Kidney (tissue), 13 donors: ENCODE measurements at regions not wholly inside any gene's neighbourhood (a gene's known extent, or its start where the extent isn't known, plus 50 kb on each side); places are given as distances from the start of the nearest gene placed in this dataset.

Experiments
- DNase-seq, 5 donors: peaks; one replicate each; pipeline ENCODE4 v3.0.0-alpha.2; 2013 to 2020
- FAIRE-seq: peaks from 2 replicates; lab custom pipeline; 2012; peaks lifted over from hg19 to GRCh38; lab: Jason Lieb, UNC
- H3K27ac ChIP-seq, 2 donors: one replicate each; pipeline ENCODE4 v1.7.0; 2013; ENCODE audit warnings: low read depth in 2 of 2, low read length in 2 of 2, inconsistent platforms in 1 of 2
- H3K27me3 ChIP-seq: one replicate; pipeline ENCODE4 v1.7.1; 2013; ENCODE audit warnings: low read length, inconsistent platforms; ENCODE audit not compliant: control insufficient read depth, insufficient read depth
- H3K36me3 ChIP-seq, 3 donors: one replicate each; pipeline versions ENCODE4 v1.7.0 to v1.7.1; 2013; ENCODE audit warnings: low read length in 3 of 3, control low read depth in 1 of 3, inconsistent platforms in 1 of 3; ENCODE audit not compliant: insufficient read depth in 3 of 3, control insufficient read depth in 2 of 3
- H3K4me1 ChIP-seq, 3 donors: one replicate each; pipeline versions ENCODE4 v1.7.0 to v1.7.1; 2013; ENCODE audit warnings: low read length in 3 of 3, inconsistent platforms in 1 of 3, low read depth in 1 of 3; ENCODE audit not compliant: control insufficient read depth in 2 of 3, insufficient read depth in 2 of 3
- H3K4me3 ChIP-seq, 3 donors: one replicate each; pipeline versions ENCODE4 v1.7.0 to v1.8.1; 2013; ENCODE audit warnings: low read length in 3 of 3, control low read depth in 1 of 3, inconsistent platforms in 1 of 3
- H3K9ac ChIP-seq, 3 donors: one replicate each; pipeline versions ENCODE4 v1.7.0 to v1.7.1; 2013; ENCODE audit warnings: low read length in 3 of 3, control low read depth in 1 of 3, inconsistent platforms in 1 of 3
- H3K9me3 ChIP-seq, 3 donors: one replicate each; pipeline versions ENCODE4 v1.7.0 to v1.7.1; 2013; ENCODE audit warnings: low read length in 3 of 3, control low read depth in 1 of 3, inconsistent platforms in 1 of 3; ENCODE audit not compliant: control insufficient read depth in 2 of 3, insufficient read depth in 1 of 3
- intact Hi-C: fragments of 100-400 bp; cut with DNase I; formaldehyde crosslinking; loops from one replicate; pipeline ENCODE4 v1.11.1; 2022
- TF ChIP-seq, protein P1 (sequence below): IDR thresholded peaks from 3 replicates; pipeline ENCODE4 v1.5.1; 2012; ENCODE audit warnings: mild to moderate bottlenecking, moderate library complexity, borderline replicate concordance; ENCODE audit not compliant: insufficient read depth; ENCODE audit errors: extremely low read depth
- donor health status: control.
- donor health status: control.
- donor health status: control.
- donor health status: control.
- donor health status: control.
- donor health status: DM: yes; HTN: yes; CAD: no.
- donor health status: Normal renal cell carcinoma (clear cell type).

DNA sequence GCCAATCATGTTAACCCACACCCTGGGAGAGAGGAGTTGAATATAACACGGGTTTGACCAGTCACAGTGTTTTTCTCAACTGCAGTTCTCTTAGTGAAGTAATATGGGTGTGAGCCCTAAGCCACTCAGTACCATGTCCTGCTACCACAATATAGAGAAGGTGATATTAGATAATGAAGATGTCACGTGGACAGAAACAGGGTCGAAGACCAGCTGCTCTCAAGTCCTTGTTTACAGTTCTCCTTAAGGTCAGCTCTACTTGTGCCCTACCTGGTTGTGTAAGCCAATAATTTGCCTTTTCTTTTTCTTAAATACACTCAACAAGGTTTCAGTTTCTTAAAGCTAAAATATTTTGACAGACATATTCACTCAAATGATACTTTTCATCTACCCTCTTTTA is 128.3 kb upstream of the POT1 start:
- no peaks in the 10 kb centered on the region for H3K4me1 ChIP-seq
- FAIRE-seq: no peak
- no peak overlapping the region for H3K4me3 ChIP-seq
- no peaks in the 10 kb centered on the region for H3K36me3 ChIP-seq
- TF ChIP-seq, protein P1, sequence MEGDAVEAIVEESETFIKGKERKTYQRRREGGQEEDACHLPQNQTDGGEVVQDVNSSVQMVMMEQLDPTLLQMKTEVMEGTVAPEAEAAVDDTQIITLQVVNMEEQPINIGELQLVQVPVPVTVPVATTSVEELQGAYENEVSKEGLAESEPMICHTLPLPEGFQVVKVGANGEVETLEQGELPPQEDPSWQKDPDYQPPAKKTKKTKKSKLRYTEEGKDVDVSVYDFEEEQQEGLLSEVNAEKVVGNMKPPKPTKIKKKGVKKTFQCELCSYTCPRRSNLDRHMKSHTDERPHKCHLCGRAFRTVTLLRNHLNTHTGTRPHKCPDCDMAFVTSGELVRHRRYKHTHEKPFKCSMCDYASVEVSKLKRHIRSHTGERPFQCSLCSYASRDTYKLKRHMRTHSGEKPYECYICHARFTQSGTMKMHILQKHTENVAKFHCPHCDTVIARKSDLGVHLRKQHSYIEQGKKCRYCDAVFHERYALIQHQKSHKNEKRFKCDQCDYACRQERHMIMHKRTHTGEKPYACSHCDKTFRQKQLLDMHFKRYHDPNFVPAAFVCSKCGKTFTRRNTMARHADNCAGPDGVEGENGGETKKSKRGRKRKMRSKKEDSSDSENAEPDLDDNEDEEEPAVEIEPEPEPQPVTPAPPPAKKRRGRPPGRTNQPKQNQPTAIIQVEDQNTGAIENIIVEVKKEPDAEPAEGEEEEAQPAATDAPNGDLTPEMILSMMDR: no peak
- H3K27me3 ChIP-seq: no peaks in the 10 kb centered on the region
- no peak overlapping the region for H3K27ac ChIP-seq
- DNase-seq: no peak
- no peak overlapping the region for H3K9ac ChIP-seq
- intact Hi-C loops: no loop called here
- H3K9me3 ChIP-seq: no peaks in the 10 kb centered on the region

DNA sequence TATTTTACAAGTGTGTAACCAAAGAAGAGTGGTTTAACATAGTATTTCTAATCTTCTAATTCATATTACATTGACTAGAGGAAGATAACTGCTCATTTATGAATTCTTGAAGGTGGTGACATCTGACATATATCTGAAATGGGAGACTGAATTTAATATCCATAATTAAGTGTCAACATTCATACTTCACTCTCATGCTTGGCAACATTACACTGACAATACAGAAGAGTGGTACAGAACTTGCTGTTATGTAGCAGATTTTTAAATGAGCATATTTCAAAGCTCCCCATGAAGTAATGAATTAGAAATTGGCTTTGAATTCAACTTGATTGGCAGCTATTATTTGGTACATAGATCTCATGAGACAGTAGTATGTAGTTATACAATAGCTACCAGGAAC is 125.8 kb upstream of the POT1 start:
- Histone ChIP-seq H3K27ac (no peak overlapping the region), H3K9ac (no peak overlapping the region), H3K9me3 (no peaks in the 10 kb centered on the region), H3K4me3 (no peak overlapping the region), H3K36me3 (no peaks in the 10 kb centered on the region), H3K27me3 (no peaks in the 10 kb centered on the region), H3K4me1 (no peaks in the 10 kb centered on the region)
- TF ChIP-seq, protein P1: no peak
- intact Hi-C loops: no loop called here
- DNase-seq (no peak), FAIRE-seq (no peak)

DNA sequence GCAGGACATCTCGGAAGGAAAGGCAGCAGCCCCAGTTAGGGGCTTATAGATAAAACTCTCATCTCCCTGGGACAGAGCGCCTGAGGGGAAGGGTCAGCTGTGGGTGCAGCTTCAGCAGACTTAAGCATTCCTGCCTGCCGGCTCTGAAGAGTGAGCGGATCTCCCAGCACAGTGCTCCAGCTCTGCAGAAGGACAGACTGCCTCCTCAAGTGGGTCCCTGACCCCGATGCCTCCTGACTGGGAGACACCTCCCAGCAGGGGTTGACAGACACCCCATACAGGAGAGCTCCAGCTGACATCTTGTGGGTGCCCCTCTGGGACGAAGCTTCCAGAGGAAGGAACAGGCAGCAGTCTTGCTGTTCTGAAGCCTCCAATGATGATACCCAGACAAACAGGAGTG is 117.1 kb upstream of the POT1 start:
- H3K4me3 ChIP-seq: no peak overlapping the region
- no peaks in the 10 kb centered on the region for H3K36me3 ChIP-seq
- FAIRE-seq (no peak), DNase-seq (no peak)
- TF ChIP-seq, protein P1: no peak
- no peak overlapping the region for H3K27ac ChIP-seq
- no peak overlapping the region for H3K9ac ChIP-seq
- H3K9me3 ChIP-seq: no peaks in the 10 kb centered on the region
- no peaks in the 10 kb centered on the region for H3K4me1 ChIP-seq
- H3K27me3 ChIP-seq: no peaks in the 10 kb centered on the region
- intact Hi-C loops: no loop called here

- TF ChIP-seq, protein P1: no peak
- Histone ChIP-seq H3K27ac (no peak overlapping the region), H3K9me3 (no peaks in the 10 kb centered on the region), H3K36me3 (no peaks in the 10 kb centered on the region), H3K4me1 (no peaks in the 10 kb centered on the region), H3K4me3 (no peak overlapping the region), H3K9ac (no peak overlapping the region), H3K27me3 (no peaks in the 10 kb centered on the region)
- DNase-seq (peak in 3 of 5 donors; percentile 3 to 31 (median 5)), FAIRE-seq (no peak)
- intact Hi-C loops: no loop called here
Observed at GRCh38 chr7:125033506-125033905, 103.9 kb upstream of the POT1 start.
